GM19025 (cell line): ENCODE measurements at regions not wholly inside any gene's neighbourhood (a gene's known extent, or its start where the extent isn't known, plus 50 kb on each side); places are given as distances from the start of the nearest gene placed in this dataset.

Source experiments
- ATAC-seq: cut with Tn5 transposase; IDR thresholded peaks from one replicate; pipeline ENCODE4 v1.9.1; 2021; ENCODE audit warnings: mild to moderate bottlenecking, low read depth, moderate library complexity; ENCODE audit not compliant: unreplicated experiment

DNA sequence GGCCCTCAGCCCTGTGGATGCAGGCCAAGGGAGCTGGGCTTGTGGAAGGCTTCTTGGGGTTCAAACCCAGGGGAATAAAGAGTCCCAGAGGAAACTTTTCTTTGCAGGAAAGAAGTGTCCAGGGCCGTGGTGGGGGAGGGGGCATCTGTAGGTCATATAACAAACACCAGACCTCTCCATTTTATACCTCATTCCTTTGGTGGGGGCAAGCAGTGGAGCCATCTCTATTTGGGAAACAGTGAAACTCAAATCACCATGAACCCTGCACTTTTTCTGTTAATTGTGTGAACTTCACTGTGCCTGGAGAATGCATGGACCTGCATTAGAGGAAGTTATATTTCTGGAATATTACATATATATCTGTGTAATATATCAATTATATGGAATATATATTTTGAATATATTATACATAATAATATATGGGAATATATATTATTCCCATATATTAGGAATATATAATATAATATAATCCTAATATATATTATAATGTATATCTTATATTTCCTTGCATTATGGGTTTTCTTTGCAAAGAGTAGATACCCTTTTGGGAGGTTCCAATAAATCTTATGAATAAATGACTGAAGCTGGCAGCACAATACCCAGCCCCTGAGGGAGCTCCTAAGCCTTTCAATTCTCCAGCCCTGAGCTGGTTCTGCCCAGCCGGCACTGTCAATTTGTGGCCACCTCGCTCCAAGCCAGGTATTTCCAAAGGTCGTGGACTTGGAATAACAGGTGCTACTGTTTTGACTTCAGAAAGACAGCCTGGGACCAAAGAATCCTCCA, 97.7 kb upstream of the PKDCC start:
- ATAC-seq: no peak

DNA sequence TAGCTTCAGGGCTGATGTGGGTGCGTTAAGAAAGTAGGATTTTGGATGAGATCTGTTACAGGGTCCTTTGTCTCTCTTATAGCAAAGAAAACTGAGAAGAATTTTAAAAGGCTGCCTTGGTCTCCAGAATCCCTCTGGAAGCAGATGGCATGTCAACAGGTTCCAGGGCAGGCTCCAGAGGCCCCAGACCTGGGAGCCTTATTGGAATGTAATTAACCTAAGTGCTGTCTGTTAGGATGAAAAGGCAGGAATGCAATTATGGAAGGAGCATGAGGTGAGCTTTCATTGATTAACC, 97.2 kb upstream of the PKDCC start:
- no peak for ATAC-seq

DNA sequence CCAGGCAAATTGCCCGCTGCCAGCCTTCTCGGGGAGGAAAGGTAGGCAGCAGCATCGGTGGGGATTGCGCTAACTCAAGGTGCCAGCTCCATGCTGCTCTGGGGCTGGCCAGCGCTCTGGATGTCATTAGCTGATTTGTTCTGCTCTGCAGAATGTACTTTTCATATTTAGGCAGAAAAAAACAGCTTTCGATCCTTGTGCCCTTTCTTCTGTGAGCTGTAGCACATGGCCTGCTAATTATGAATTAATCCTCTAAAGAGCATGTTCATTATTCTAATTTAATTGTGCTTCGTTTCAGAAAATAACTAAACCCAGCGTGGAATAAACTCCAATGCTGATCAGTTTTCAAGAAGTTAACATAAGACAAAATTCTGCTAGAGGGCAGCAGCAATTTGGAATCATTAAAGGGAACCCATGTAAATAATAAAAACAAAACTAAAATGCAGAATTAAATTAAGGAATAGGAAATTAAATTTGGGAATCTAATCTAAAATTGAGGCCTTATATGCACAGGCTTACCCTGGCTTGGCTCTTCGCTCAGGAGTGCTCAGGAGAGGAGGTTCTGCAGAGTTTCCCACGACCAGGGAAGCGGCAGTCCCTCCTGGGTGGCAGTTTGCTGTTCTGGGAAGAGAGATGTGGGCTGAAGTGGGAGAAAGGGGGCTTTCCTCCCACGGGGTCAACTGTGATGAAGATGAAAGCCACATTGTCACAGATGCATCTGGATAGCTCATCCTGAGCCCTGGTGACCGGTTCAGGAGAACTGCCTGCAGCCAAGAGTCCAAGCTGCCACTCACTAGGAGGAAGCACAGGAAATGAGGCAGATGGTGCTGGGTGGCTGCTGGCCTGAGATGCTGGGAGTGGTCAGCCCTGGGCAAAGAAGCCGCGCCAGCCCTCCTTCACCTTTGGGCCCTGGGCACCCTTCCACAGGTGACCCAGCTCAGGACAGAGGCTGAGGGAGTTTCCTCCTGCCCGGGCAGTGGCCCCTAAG, 93.2 kb upstream of the PKDCC start:
- ATAC-seq: no peak

DNA sequence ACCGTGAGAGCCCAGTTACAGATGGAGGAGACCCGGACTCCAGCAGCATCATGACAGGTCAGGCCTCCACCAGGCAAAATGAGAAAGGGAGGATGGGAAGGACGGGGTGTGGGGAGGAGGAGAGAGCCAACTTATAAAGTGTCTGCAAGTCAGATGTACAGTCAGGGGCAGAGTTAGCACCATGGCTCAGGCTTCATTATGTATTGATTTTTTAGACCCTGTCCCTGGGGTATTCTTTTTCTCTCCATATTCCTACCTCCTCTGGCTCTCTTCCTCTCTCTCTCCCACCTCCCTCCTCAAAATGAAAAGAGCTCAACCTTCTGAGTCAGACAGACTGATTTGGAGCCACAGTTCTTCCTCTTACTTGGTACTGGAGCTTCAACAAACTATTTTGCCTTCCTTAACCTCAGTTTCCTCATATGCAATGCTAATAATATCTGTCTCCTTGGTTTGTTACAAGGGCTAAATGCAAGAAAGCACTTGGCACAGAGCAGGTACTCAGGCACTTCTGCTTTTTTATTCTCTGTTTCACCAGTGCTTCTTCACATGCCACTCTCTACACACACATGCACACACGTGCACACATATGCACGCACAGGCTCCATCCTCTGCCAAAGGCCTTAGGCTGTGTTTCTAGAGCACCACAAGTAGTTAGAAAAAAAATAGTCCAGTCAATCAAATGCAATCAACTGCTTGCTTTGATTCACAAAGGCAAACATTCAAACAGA, 92.3 kb upstream of the PKDCC start:
- ATAC-seq: no peak

DNA sequence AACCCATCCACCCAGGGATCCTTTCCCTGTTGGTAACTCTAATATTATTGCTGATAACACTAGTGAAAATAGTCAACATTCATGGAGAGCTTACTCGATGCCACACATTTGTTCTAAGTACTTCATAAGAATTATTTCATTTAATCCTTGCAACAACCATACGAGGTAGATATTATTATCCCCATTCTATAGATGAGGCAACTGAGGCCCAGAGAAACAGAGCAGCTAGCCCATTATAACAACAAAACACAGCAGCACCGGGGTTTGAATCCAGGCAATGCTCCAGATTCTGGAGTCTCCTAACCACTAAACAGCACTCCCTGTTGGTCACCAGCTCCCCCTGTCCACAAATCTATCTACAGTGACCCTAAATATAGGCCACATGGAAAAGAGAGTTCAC, 90.4 kb upstream of the PKDCC start:
- no peak for ATAC-seq

DNA sequence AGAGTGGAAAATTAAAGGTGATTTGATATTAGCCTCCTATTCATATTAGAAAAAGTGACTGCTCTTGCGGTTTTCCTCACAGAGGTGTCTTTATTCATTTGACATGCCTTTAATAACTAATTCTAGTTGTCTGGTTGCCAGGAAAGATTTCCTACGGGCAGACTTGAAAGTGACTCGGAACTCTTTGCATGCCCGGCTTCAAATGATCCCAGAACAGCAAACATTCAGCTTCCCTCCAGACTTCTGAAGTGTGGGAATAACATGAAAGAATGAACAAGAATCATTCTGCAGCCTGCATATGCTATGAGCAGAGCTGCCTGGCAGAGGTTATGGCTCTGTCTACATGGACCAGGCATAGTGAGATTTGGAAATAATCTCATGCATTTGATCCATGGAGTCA, 89.6 kb upstream of the PKDCC start:
- no peak for ATAC-seq

DNA sequence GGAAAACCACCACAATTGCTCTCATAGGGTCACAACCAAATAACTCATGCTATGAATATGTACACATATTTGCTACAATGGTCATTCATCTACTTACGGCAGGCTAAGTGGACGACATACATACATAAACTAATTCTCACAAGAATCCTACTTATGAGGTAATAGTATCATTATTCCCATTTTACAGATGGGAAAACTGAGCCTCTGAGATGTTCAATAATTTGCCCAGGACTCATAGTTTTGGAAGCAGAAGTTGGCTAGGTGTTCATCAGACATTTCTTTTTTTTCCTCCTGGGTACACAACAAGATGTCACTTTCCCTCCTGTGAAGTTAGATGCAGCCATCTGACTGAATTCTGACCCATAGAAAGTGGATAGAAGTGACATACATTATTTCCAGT, 89.0 kb upstream of the PKDCC start:
- no peak for ATAC-seq

DNA sequence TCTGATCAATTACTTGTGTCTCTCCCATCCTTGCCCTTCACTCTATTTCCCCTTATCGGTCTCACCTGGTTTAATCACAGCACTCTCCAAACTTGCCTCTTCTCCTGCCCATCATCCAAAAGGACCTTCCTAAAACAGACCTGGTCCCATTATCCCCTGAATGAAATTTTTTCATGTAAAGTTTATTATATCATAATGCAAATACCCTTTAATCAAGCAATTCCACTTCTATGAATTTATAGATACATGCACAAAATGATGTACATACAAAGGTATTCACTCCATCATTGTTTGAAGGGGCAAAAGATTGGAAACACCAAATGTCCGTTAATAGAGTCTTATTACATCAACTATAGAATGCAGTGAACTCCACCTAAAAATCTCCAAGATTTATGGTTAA, 88.1 kb upstream of the PKDCC start:
- ATAC-seq: no peak

DNA sequence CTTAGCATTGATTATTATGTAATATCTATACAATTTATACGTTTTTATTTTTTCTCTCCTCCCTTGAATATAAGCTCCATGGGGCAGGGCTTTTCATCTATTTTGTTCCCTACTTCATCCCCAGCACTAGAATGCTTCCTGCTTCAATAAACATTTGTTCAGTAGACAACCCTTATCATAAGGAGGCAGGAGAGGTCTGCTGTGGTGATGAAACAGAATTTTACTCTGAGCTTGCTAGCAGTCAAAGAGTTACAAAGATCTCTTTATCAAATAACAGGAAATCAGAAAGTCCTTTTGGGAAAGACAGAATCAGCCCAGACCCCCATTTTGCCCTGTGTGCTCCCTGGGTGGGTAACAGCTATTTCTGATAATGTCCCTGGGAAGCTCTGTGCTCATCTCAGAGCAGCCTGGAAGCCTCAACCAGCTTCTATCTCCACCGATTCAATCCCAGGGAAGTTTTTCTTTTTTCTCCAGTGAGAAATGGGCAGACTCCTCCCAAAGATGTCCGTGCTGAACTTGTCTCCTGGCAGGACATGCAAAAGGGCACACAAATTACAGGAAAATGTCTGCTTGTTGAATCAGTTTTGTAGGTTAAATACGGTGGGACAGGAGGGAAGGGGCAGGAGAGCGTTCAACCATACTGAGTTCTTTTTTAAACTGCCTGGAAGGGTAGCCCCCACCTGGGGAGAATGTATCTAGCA, 84.7 kb upstream of the PKDCC start:
- ATAC-seq: no peak

DNA sequence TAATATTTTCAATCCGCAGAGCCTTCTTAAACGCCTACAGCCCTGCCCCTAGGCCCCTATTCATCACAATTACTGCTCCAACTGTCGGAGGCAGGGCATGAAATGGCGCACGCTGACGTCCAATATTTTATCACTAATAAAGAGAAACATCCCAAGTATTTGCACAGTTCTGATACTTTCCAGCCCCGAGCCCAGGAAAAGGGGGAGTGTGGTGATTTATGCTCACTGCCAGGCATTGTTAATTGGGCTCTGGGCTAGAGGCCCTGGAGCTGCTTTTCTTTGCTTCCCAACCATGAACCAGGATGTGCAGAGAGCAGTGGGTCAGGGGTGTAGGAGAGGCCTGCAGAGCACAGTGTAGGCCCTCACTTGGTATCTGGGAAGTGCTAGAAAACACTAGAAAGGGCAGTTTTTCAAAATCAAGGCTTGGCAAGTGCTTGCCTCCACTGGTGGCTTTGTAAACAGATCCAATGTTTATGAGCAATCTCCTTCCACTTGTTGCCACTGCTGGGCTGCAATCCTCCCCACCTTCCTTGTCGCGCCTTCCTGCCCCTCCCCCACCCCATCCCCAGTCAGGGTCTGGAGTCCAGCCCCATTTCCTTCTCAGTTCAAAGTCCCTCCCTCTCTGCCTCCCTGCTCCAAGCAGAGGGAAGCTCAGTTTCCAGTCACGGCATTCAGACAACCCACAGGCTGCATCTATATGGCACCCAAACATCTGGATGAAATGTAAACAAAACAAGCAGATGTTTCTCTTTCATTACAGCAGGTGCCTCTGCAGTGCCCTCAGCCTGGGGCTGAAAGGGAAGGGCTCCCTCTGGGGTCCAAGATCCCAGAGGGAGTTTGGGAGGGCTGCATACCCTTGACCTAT, 83.9 kb upstream of the PKDCC start:
- no peak for ATAC-seq

DNA sequence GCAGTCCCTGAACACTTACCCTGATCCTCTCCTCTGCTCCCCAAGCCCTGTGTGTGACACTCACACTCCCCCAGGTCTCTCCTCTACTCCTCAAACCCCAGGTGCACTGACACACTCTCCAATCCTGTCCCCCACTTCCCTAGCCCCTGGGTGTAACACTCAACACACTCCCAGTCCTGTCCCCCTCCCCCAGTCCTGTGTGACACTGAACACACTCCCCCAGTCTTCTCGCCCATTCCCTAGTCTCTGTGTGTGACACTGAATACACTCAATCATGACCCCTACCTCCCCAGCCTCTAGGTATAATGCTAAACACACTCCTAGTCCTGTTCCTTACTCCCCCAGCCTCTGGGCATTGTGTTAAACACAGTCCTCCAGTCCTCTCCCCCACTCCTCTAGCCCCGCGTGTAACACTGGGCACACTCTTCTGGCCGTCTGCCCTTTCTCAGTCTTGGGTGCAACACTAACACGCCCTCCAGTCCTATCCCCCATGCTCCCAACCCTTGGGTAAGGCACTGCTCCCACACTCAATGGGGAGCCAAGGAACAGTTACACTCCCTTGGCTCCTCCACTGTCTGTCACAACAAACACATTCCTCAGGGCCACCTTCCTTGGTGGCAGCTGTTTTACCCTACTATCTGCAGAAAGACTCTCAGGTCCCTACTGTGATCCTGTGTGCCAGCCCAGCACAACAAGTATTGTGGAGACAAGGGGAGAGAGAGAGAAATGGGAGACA, 82.5 kb upstream of the PKDCC start:
- no peak for ATAC-seq

DNA sequence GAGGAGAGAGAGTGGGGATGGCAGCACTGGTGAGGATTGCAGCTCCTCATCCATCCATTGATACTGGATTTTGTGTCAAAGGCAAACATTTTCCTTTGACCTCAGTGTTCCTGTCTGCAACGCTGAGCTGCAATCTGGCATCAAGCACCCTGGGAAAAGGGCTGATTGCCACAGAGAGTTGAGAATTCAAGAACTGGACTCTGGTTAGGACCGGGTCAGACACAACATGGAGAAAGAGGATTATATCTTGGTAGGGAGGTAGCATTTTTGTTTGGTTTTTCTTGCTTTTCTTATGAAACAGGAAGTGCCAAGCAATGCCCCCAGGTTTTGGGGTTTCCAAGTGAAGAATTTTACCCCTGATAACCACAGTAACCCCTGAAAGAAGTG, 81.9 kb upstream of the PKDCC start:
- ATAC-seq: no peak

DNA sequence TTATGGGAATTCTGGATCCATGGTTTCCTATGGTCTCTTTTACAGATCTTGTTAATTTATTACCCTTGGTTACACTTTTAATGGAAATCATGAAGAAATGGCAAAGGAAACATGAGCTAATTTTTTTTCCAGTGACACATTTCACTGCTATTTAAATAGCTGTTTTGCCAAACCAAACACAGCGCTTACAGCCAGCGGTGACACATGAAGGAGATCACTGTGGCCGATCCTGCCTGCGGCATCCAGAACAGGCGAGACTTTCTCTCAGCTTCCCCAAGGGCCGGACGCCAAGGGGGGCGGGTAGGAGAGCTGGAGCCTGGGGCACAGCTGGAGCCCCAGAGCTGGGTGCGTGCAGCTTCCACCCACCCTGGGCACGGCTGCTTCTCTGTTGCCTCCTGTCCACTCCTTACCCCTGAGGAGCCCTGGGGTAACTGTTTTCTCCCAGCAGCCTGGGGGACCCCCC, 81.4 kb upstream of the PKDCC start:
- ATAC-seq: no peak

DNA sequence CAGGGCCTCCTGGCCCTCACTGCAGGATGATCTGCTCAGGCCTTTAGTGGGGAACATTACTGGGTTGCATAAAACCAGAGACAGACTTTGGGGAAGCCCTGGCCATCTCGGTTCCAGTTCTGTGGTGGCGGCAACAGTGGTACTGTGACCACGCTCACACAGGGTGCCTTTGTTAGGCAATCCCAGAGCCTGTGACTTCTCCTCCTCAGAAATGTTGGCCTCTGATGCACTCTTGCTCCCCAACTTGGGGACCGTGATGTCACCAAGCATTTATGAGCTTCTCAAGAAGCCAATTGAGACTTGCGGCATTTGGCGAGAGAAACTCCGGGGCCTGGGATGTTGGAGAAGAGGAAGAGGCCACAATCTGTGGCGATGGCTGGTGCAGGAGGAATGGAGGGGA, 80.9 kb upstream of the PKDCC start:
- peak; percentile 65 for ATAC-seq

DNA sequence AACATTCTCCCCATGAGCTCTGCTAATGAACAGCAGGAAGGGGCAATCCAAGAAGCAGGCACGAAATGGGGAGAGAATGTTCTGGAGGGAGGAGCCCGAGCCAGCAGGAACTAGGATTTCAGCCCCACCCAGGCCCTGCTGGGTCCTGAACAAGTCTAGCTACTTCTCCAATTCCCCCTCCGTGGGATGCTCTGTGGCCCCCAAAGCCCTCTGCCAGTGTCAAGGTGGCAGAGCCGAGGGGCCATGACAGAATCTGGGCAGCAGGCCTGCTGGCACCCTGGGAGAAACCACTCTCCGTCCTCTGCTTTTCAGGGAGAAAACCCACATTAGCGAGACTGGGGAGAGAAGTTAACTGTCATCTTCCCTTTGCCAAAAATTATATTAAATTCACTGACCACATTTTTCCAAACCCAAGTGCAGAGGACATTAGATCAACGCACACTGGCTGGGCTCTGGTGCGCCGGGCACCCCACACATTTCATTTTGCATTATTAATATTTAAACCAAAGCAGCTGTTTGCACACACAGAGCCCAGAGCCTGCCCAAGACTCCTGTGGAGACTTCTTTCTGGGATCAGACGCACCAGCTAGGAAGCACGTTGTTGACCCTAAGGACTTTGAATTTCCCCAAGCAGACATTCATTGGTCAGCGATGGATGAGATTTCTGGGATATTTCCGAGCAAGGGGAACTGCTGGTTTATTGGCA, 80.2 kb upstream of the PKDCC start:
- ATAC-seq: no peak

DNA sequence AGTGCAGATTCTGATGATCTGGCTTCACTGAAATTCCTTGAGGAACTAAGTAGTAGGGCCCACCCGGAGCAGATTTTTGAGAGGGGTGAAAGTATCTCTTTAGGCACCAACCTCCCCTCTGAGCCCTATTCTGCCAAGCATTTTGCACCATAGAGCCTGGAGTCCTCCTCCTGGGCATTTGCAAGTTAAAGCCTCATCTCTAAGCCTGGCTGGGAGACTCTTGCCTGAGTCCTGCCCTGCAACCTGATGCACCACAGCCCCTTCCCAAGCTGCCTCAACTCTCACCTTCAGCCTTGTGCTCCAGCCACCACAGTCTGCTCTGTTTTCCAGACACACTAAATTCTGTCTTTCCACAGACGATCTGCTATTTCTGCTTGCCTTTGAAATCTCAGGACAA, 79.6 kb upstream of the PKDCC start:
- no peak for ATAC-seq

DNA sequence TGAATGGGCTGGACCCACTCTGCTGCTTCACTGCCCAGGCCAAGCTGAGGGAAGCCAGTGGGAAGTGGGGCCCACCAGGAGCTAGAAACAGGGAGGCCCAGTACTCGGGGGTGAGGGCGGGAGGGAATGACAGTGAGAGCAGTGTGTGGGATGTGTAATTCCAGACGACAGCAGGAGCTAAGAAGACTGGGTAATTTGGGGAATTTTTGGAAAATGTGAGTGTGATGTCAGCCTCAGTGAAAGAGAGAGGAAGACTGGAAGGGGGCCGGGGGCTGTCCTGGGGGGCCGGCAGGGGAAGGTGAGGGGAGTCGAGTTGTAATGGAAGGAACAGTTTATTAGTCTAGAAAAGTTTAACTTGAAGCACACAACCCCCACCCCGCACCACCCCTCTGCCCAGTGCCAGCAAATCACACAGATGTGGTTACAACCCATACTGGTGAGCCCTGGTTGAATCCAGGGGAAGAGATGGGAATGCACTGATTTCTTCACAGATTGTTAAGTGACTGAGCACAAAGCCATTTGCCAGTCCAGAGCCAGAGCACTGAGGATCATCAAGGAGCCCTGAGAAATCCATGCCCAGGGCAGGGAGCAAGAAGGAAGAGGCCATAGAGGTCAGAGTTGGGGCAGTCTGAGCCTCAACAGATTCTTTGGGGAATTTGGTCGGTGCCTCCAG, 76.7 kb upstream of the PKDCC start:
- no peak for ATAC-seq

DNA sequence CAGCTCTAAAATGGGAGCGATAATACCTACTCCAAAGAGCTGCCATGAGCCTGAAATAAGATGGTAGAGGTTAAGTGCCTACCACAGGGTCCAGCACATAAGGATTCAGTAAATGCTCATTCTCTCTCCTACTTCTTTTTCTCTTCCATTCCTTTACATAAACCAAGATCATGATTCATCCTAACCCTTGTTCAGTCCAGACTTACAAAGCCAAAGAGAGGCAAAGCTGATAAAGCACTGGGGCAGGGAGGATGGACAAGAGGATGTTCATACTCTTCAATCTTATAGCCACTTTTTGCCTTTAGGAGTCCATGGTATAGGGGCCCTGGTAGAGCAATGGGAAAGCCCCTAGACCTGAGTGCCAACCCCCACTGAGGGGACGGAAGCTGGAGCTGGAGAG, 75.6 kb upstream of the PKDCC start:
- ATAC-seq: no peak
